CD14-positive monocyte (primary cell): ENCODE measurements at regions not wholly inside any gene's neighbourhood (a gene's known extent, or its start where the extent isn't known, plus 50 kb on each side); places are given as distances from the start of the nearest gene placed in this dataset.

Source experiments
- DNase-seq, 3 donors: peaks; one replicate each; pipeline ENCODE4 v3.0.0-alpha.2; 2011 to 2022
- H2AFZ ChIP-seq: 2 replicates; pipeline ENCODE4 v1.6.0; 2012; ENCODE audit warnings: mild to moderate bottlenecking, low read depth, low read length, inconsistent platforms; ENCODE audit not compliant: insufficient read depth, poor library complexity, severe bottlenecking
- H3K27ac ChIP-seq, 2 donors: 1 replicate in 1 of 2; 2 replicates in 1 of 2; pipeline ENCODE4 v1.5.1; 2012 to 2013; ENCODE audit warnings: low read length in 2 of 2, control low read depth in 1 of 2, inconsistent platforms in 1 of 2, low read depth in 1 of 2, mild to moderate bottlenecking in 1 of 2
- H3K27me3 ChIP-seq, 2 donors: one replicate each; pipeline versions ENCODE4 v1.6.0 to v1.6.1; 2011 to 2013; ENCODE audit warnings: low read length in 2 of 2; ENCODE audit not compliant: control insufficient read depth in 2 of 2, insufficient read depth in 2 of 2
- H3K36me3 ChIP-seq, 2 donors: replicated peaks in 1 of 2; 1 replicate in 1 of 2; 2 replicates in 1 of 2; pipeline versions ENCODE4 v1.5.1 to v1.6.1; 2012 to 2013; ENCODE audit warnings: low read length in 2 of 2, control low read depth in 1 of 2, inconsistent platforms in 1 of 2, mild to moderate bottlenecking in 1 of 2; ENCODE audit not compliant: insufficient read depth in 2 of 2, control insufficient read depth in 1 of 2
- H3K4me1 ChIP-seq, 2 donors: 1 replicate in 1 of 2; 2 replicates in 1 of 2; pipeline versions ENCODE4 v1.5.1 to v1.6.1; 2012 to 2013; ENCODE audit warnings: low read length in 2 of 2, control low read depth in 1 of 2, inconsistent platforms in 1 of 2, mild to moderate bottlenecking in 1 of 2, moderate library complexity in 1 of 2; ENCODE audit not compliant: insufficient read depth in 2 of 2, control insufficient read depth in 1 of 2
- H3K4me2 ChIP-seq: replicated peaks from 2 replicates; pipeline ENCODE3; 2012; ENCODE audit warnings: low read length, moderate library complexity, mild to moderate bottlenecking; ENCODE audit not compliant: poor library complexity, severe bottlenecking; ENCODE audit errors: extremely low read depth
- H3K4me3 ChIP-seq, 3 experiments: fragments of 200-600 bp in 1 of 3; sonication (generic) in 1 of 3; replicated peaks in 1 of 3; 1 replicate in 2 of 3; 2 replicates in 1 of 3; pipeline ENCODE4 v1.5.1; 2011 to 2013; ENCODE audit warnings: low read length in 3 of 3, mild to moderate bottlenecking in 3 of 3, control low read depth in 2 of 3, low read depth in 2 of 3, inconsistent platforms in 1 of 3, moderate library complexity in 1 of 3
- H3K79me2 ChIP-seq: 2 replicates; pipeline ENCODE4 v1.6.0; 2012; ENCODE audit warnings: mild to moderate bottlenecking, control low read depth, inconsistent platforms, low read length, moderate library complexity; ENCODE audit not compliant: insufficient read depth
- H3K9ac ChIP-seq: 2 replicates; pipeline ENCODE4 v1.6.0; 2017; ENCODE audit warnings: low read length, mild to moderate bottlenecking; ENCODE audit not compliant: insufficient read depth, poor library complexity, severe bottlenecking
- H3K9me3 ChIP-seq, 2 donors: replicated peaks in 1 of 2; 1 replicate in 1 of 2; 2 replicates in 1 of 2; pipeline versions ENCODE4 v1.5.1 to v1.6.1; 2012 to 2013; ENCODE audit warnings: low read length in 2 of 2, control low read depth in 1 of 2; ENCODE audit not compliant: control insufficient read depth in 1 of 2, insufficient read depth in 1 of 2
- H4K20me1 ChIP-seq: 2 replicates; pipeline ENCODE4 v1.6.0; 2012; ENCODE audit warnings: mild to moderate bottlenecking, low read length, control low read depth, moderate library complexity; ENCODE audit not compliant: insufficient read depth
- H3K27ac Mint-ChIP-seq, 7 donors: one replicate each; pipeline ENCODE4 v1.8.0; 2020; ENCODE audit warnings: mild to moderate bottlenecking in 7 of 7, mixed read lengths in 7 of 7, moderate library complexity in 6 of 7, inconsistent platforms in 2 of 7
- H3K27me3 Mint-ChIP-seq, 3 donors: one replicate each; pipeline ENCODE4 v1.8.0; 2021 to 2022; ENCODE audit warnings: low read depth in 3 of 3, mild to moderate bottlenecking in 3 of 3, mixed read lengths in 3 of 3, moderate library complexity in 3 of 3, inconsistent platforms in 1 of 3
- H3K36me3 Mint-ChIP-seq, 2 donors: one replicate each; pipeline ENCODE4 v1.8.0; 2020; ENCODE audit warnings: mixed read lengths in 2 of 2, inconsistent platforms in 1 of 2, mild to moderate bottlenecking in 1 of 2
- H3K4me1 Mint-ChIP-seq: one replicate; pipeline ENCODE4 v1.8.0; 2020; ENCODE audit warnings: mild to moderate bottlenecking, mixed read lengths
- H3K4me3 Mint-ChIP-seq, 2 donors: one replicate each; pipeline ENCODE4 v1.8.0; 2020; ENCODE audit warnings: mild to moderate bottlenecking in 2 of 2, mixed read lengths in 2 of 2, moderate library complexity in 1 of 2
- H3K9me3 Mint-ChIP-seq, 7 donors: one replicate each; pipeline ENCODE4 v1.8.0; 2020 to 2022; ENCODE audit warnings: mixed read lengths in 7 of 7, mild to moderate bottlenecking in 6 of 7, moderate library complexity in 6 of 7, inconsistent platforms in 2 of 7
- CTCF ChIP-seq: fragments of 200-600 bp; IDR thresholded peaks from one replicate; pipeline ENCODE4 v1.8.0; 2022; ENCODE audit warnings: antibody characterized with exemption, mild to moderate bottlenecking
- WGBS: methylation state at CpG from one replicate; pipeline ENCODE4 v1.1.5; 2013; ENCODE audit warnings: missing lambda C conversion rate; ENCODE audit not compliant: insufficient coverage; 5-methylcytosine and 5-hydroxymethylcytosine counted together
- intact Hi-C, 2 donors: fragments of 100-400 bp; cut with micrococcal nuclease; formaldehyde crosslinking; loops; one replicate each; pipeline versions ENCODE4 v1.15.0 to v1.15.1; 2023

GRCh38 chr12:53827306-53827705 lies 75.5 kb upstream of the CISTR start:
- Mint-ChIP-seq H3K4me1 (no peaks in the 10 kb centered on the region), H3K27me3 (peaks cover 21 to 41% (median 28%) of the 10 kb centered on the region in 3 donors), H3K36me3 (no peaks in the 10 kb centered on the region), H3K4me3 (peak overlapping the region in 1 of 2 donors; percentile 18), H3K27ac (no peak overlapping the region), H3K9me3 (peaks cover 0 to 1% (median 0%) of the 10 kb centered on the region in 7 donors)
- no peak overlapping the region for H2AFZ ChIP-seq
- no peak overlapping the region for H3K9ac ChIP-seq
- H3K4me2 ChIP-seq: no peak overlapping the region
- no peak for TF ChIP-seq CTCF
- no peaks in the 10 kb centered on the region for H3K36me3 ChIP-seq
- intact Hi-C loops: no loop called here
- H3K4me3 ChIP-seq: no peak overlapping the region
- no peaks in the 10 kb centered on the region for H3K79me2 ChIP-seq
- H3K27me3 ChIP-seq: peaks cover 9 to 25% of the 10 kb centered on the region in 2 donors
- no peak overlapping the region for H3K27ac ChIP-seq
- no peaks in the 10 kb centered on the region for H4K20me1 ChIP-seq
- H3K4me1 ChIP-seq: no peaks in the 10 kb centered on the region
- no peaks in the 10 kb centered on the region for H3K9me3 ChIP-seq
- DNase-seq: no peak

- Histone ChIP-seq H4K20me1 (no peaks in the 10 kb centered on the region), H3K27ac (no peak overlapping the region), H3K4me1 (no peaks in the 10 kb centered on the region), H3K9ac (no peak overlapping the region), H3K79me2 (no peaks in the 10 kb centered on the region), H3K9me3 (no peaks in the 10 kb centered on the region), H3K36me3 (no peaks in the 10 kb centered on the region), H3K4me3 (no peak overlapping the region), H3K27me3 (peaks cover 18 to 33% of the 10 kb centered on the region in 2 donors), H2AFZ (no peak overlapping the region), H3K4me2 (no peak overlapping the region)
- Mint-ChIP-seq H3K36me3 (no peaks in the 10 kb centered on the region), H3K27me3 (peaks cover 21 to 46% (median 29%) of the 10 kb centered on the region in 3 donors), H3K9me3 (peaks cover 0 to 1% (median 0%) of the 10 kb centered on the region in 7 donors), H3K4me3 (peak overlapping the region in 1 of 2 donors; percentile 32), H3K4me1 (no peaks in the 10 kb centered on the region), H3K27ac (no peak overlapping the region)
- intact Hi-C loops: no loop called here
- TF ChIP-seq CTCF: no peak
- no CpG with 5 or more reads among the region's 2 CpGs for WGBS
- no peak for DNase-seq
These were observed 76.8 kb upstream of the CISTR start for GRCh38 chr12:53828598-53828997.
